GM12872 (cell line): ENCODE measurements at regions not wholly inside any gene's neighbourhood (a gene's known extent, or its start where the extent isn't known, plus 50 kb on each side); places are given as distances from the start of the nearest gene placed in this dataset.

Experiments used
- CTCF ChIP-seq: IDR thresholded peaks from 3 replicates; pipeline ENCODE4 v1.5.1; 2011; ENCODE audit warnings: low read depth, mild to moderate bottlenecking, low read length, moderate library complexity; ENCODE audit not compliant: insufficient read depth

DNA sequence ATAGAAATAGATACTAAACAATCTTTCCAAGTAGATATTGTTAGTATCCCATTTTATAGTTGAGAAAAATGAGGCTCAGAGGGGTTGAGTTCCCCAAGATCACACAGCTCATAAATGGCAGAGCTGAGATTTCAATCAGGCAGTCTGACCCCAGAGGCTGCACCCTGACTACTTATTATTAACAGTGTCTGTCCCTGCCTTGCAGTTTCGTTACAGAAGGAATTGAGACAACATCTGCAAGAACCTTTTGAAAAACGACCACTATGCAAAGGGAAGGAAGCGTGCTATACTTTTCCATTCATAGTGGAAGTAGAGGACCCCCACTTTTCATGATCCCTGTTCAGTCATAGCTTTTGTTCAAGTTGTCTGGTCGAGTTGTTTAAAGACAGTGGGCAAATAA lies 53.2 kb upstream of the SEC11C start:
- no peak for TF ChIP-seq CTCF

- no peak for TF ChIP-seq CTCF
Observed at GRCh38 chr18:59087391-59087790, 52.3 kb upstream of the SEC11C start.
